BJ (cell line): ENCODE measurements at regions not wholly inside any gene's neighbourhood (a gene's known extent, or its start where the extent isn't known, plus 50 kb on each side); places are given as distances from the start of the nearest gene placed in this dataset.
"Not testable (repeated sequence)": the region's sequence is repeated elsewhere in the genome, so short reads cannot be mapped to it uniquely, and the experiment has no call there.

Source experiments
- CTCF ChIA-PET: fragments of 350-600 bp; formaldehyde crosslinking; extraction: SDS; loops from one replicate; lab custom pipeline; 2021; ENCODE audit warnings: antibody characterized with exemption, inconsistent platforms; lab: Yijun Ruan, JAX
- POLR2A ChIA-PET: fragments of 300-600 bp; sonication (Branson Sonifier 250); formaldehyde crosslinking; extraction: SDS; loops from one replicate; lab custom pipeline; 2021; ENCODE audit warnings: antibody characterized with exemption; lab: Charles Lee
- DNase-seq: peaks from one replicate; pipeline ENCODE4 v3.0.0-alpha.2; 2011; ENCODE audit warnings: low read depth
- H3K27me3 ChIP-seq: 2 replicates; pipeline ENCODE4 v1.6.0; 2011; ENCODE audit warnings: low read length; ENCODE audit not compliant: control insufficient read depth, insufficient read depth
- H3K36me3 ChIP-seq: 2 replicates; pipeline ENCODE4 v1.5.1; 2011; ENCODE audit warnings: low read length; ENCODE audit not compliant: control insufficient read depth, insufficient read depth
- H3K4me3 ChIP-seq: 2 replicates; pipeline ENCODE4 v1.5.1; 2011; ENCODE audit warnings: low read depth, mild to moderate bottlenecking, control low read depth, low read length
- CTCF ChIP-seq: IDR thresholded peaks from 2 replicates; pipeline ENCODE4 v1.5.1; 2011; ENCODE audit warnings: low read depth, mild to moderate bottlenecking, control low read depth, inconsistent platforms, low read length, moderate library complexity; ENCODE audit not compliant: insufficient read depth

- no peak overlapping the region for H3K4me3 ChIP-seq
- CTCF ChIA-PET = no interaction called here
- H3K36me3 ChIP-seq = no peaks in the 10 kb centered on the region
- no peaks in the 10 kb centered on the region for H3K27me3 ChIP-seq
- no peak for DNase-seq
- no peak for TF ChIP-seq CTCF
- POLR2A ChIA-PET = no interaction called here
Measured at GRCh38 chr2:129518937-129519336, 460.5 kb upstream of the RAB6C start.

- POLR2A ChIA-PET, H3K27me3 ChIP-seq, H3K4me3 ChIP-seq, DNase-seq, CTCF ChIA-PET, H3K36me3 ChIP-seq: not testable (repeated sequence)
Measured at GRCh38 chr2:129532158-129532557, 447.3 kb upstream of the RAB6C start.

- ChIA-PET POLR2A (no interaction called here), CTCF (no interaction called here)
- no peak for DNase-seq
- no peaks in the 10 kb centered on the region for H3K36me3 ChIP-seq
- H3K4me3 ChIP-seq = no peak overlapping the region
- no peaks in the 10 kb centered on the region for H3K27me3 ChIP-seq
- no peak for TF ChIP-seq CTCF
Measured at GRCh38 chr2:129548880-129549279, 430.6 kb upstream of the RAB6C start.

GRCh38 chr2:129550536-129550935, 428.9 kb upstream of the RAB6C start:
- DNase-seq = no peak
- TF ChIP-seq CTCF = no peak
- ChIA-PET POLR2A (no interaction called here), CTCF (no interaction called here)
- Histone ChIP-seq H3K27me3 (no peaks in the 10 kb centered on the region), H3K36me3 (no peaks in the 10 kb centered on the region), H3K4me3 (no peak overlapping the region)

GRCh38 chr2:129554373-129554772, 425.1 kb upstream of the RAB6C start:
- H3K27me3 ChIP-seq = no peaks in the 10 kb centered on the region
- POLR2A ChIA-PET = no interaction called here
- no peaks in the 10 kb centered on the region for H3K36me3 ChIP-seq
- H3K4me3 ChIP-seq = no peak overlapping the region
- CTCF ChIA-PET = no interaction called here
- no peak for DNase-seq
- TF ChIP-seq CTCF = no peak

GRCh38 chr2:129559101-129559500, 420.4 kb upstream of the RAB6C start:
- POLR2A ChIA-PET = no interaction called here
- no peak for TF ChIP-seq CTCF
- no peak overlapping the region for H3K4me3 ChIP-seq
- H3K27me3 ChIP-seq = no peaks in the 10 kb centered on the region
- no peaks in the 10 kb centered on the region for H3K36me3 ChIP-seq
- no peak for DNase-seq
- CTCF ChIA-PET = no interaction called here
